Neural cell (in vitro differentiated cells): ENCODE measurements at regions not wholly inside any gene's neighbourhood (a gene's known extent, or its start where the extent isn't known, plus 50 kb on each side); places are given as distances from the start of the nearest gene placed in this dataset.

Source experiments
- EP300 ChIP-seq: fragments of 450-650 bp; conservative IDR thresholded peaks from 2 replicates; pipeline ENCODE4 v1.6.1; 2014; ENCODE audit warnings: antibody characterized with exemption, mild to moderate bottlenecking, moderate library complexity; ENCODE audit not compliant: poor library complexity, severe bottlenecking
- EZH2 ChIP-seq: fragments of 200-600, 300-800 bp; shearing (Covaris generic), sonication (generic); IDR thresholded peaks from 2 replicates; pipeline ENCODE4 v1.6.1; 2014; ENCODE audit warnings: antibody characterized with exemption, low read length, borderline replicate concordance, mild to moderate bottlenecking; ENCODE audit not compliant: insufficient read depth, poor library complexity, severe bottlenecking
- POLR2AphosphoS5 ChIP-seq: IDR thresholded peaks from 2 replicates; pipeline ENCODE4 v1.6.1; 2012
- RAD21 ChIP-seq: fragments of 450-650 bp; conservative IDR thresholded peaks from 2 replicates; pipeline ENCODE4 v1.6.1; 2014; ENCODE audit warnings: antibody characterized with exemption, mild to moderate bottlenecking, moderate library complexity
- TF ChIP-seq, protein P1 (sequence below): fragments of 450-650 bp; IDR thresholded peaks from 2 replicates; pipeline ENCODE4 v1.5.1; 2014; ENCODE audit warnings: antibody characterized with exemption, mild to moderate bottlenecking, moderate library complexity; ENCODE audit not compliant: poor library complexity, severe bottlenecking

DNA sequence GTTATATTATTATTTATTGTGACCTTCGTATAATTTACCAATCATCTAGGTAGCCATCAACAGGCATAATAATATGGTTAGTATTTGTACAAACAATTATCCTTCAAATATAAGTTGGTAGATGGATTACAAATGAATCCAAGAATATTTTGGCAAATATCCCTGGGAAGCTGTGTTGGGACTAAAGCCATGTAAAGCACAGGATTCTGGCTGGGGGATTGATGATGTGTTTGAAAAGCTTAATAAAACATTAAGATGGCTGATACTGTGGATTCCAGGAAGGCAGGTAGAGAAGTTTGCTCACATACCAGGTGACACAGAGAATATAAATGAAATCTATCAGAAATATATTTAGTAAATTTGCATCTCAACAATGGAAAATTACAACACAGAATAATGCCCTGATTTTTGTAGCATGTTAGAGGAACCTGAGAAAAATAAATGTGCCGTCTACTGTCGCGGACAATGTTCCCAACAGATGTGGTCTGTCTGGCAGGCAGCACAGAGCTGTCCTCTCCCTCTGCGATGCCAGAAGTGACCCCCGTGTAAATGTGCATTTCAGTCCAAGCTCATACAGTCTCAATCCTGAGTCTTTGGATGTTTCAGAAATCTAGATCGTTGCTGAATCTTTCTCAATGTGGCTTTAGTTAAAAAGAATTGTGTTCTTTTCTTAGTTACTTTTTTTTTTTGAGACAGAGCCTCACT, 125.0 kb downstream of the TEX36 start:
- TF ChIP-seq, protein P1, sequence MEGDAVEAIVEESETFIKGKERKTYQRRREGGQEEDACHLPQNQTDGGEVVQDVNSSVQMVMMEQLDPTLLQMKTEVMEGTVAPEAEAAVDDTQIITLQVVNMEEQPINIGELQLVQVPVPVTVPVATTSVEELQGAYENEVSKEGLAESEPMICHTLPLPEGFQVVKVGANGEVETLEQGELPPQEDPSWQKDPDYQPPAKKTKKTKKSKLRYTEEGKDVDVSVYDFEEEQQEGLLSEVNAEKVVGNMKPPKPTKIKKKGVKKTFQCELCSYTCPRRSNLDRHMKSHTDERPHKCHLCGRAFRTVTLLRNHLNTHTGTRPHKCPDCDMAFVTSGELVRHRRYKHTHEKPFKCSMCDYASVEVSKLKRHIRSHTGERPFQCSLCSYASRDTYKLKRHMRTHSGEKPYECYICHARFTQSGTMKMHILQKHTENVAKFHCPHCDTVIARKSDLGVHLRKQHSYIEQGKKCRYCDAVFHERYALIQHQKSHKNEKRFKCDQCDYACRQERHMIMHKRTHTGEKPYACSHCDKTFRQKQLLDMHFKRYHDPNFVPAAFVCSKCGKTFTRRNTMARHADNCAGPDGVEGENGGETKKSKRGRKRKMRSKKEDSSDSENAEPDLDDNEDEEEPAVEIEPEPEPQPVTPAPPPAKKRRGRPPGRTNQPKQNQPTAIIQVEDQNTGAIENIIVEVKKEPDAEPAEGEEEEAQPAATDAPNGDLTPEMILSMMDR = no peak
- TF ChIP-seq EP300 (no peak), RAD21 (no peak), POLR2AphosphoS5 (no peak), EZH2 (no peak)
